Erythroblast (primary cell): ENCODE measurements at regions not wholly inside any gene's neighbourhood (a gene's known extent, or its start where the extent isn't known, plus 50 kb on each side); places are given as distances from the start of the nearest gene placed in this dataset.
"Not testable (repeated sequence)": the region's sequence is repeated elsewhere in the genome, so short reads cannot be mapped to it uniquely, and the experiment has no call there.

Experiments used
- GATA1 ChIP-seq: IDR thresholded peaks from 2 replicates; pipeline ENCODE4 v1.6.1; 2011; ENCODE audit warnings: low read depth, mild to moderate bottlenecking, control low read depth, low read length, moderate library complexity
- POLR2A ChIP-seq: IDR thresholded peaks from 2 replicates; pipeline ENCODE4 v1.6.1; 2011; ENCODE audit warnings: mild to moderate bottlenecking, low read length

- TF ChIP-seq POLR2A, GATA1: not testable (repeated sequence)
Measured at GRCh38 chr16:51977506-51977905, 569.4 kb downstream of the TOX3 start.
